H9 (cell line): ENCODE measurements at regions not wholly inside any gene's neighbourhood (a gene's known extent, or its start where the extent isn't known, plus 50 kb on each side); places are given as distances from the start of the nearest gene placed in this dataset.

ENCODE experiments used
- DNase-seq: peaks from one replicate; pipeline ENCODE4 v3.0.0-alpha.2; 2017
- H2AFZ ChIP-seq: one replicate; pipeline ENCODE4 v1.6.1; 2013; ENCODE audit warnings: mild to moderate bottlenecking, low read length, control low read depth, moderate library complexity
- H2AK5ac ChIP-seq: 2 replicates; pipeline ENCODE4 v1.6.1; 2013; ENCODE audit warnings: low read length, control low read depth, mixed read lengths; ENCODE audit not compliant: insufficient read length
- H2BK120ac ChIP-seq: one replicate; pipeline ENCODE4 v1.6.1; 2013; ENCODE audit warnings: low read depth, mild to moderate bottlenecking, low read length, control low read depth, inconsistent platforms; ENCODE audit not compliant: poor library complexity, severe bottlenecking
- H2BK12ac ChIP-seq: 2 replicates; pipeline ENCODE4 v1.6.1; 2013; ENCODE audit warnings: low read length, control low read depth, mixed read lengths, low read depth; ENCODE audit not compliant: insufficient read length
- H2BK15ac ChIP-seq: 2 replicates; pipeline ENCODE4 v1.6.1; 2013; ENCODE audit warnings: low read depth, low read length, control low read depth
- H2BK20ac ChIP-seq: one replicate; pipeline ENCODE4 v1.6.1; 2013; ENCODE audit warnings: low read depth, mild to moderate bottlenecking, low read length, control low read depth, inconsistent platforms; ENCODE audit not compliant: poor library complexity, severe bottlenecking
- H2BK5ac ChIP-seq: 2 replicates; pipeline ENCODE4 v1.6.1; 2013; ENCODE audit warnings: low read length, control low read depth, mixed read lengths; ENCODE audit not compliant: insufficient read length
- H3K14ac ChIP-seq: 2 replicates; pipeline ENCODE4 v1.6.1; 2013; ENCODE audit warnings: low read length, control low read depth; ENCODE audit not compliant: insufficient read depth
- H3K18ac ChIP-seq: 2 replicates; pipeline ENCODE4 v1.6.1; 2013; ENCODE audit warnings: low read depth, mild to moderate bottlenecking, mixed read lengths, low read length, control low read depth; ENCODE audit not compliant: insufficient read length
- H3K23ac ChIP-seq: 2 replicates; pipeline ENCODE4 v1.6.1; 2013; ENCODE audit warnings: low read length, control low read depth, mixed read lengths, low read depth; ENCODE audit not compliant: insufficient read length
- H3K23me2 ChIP-seq: 2 replicates; pipeline ENCODE4 v1.6.1; 2013; ENCODE audit warnings: low read depth, mild to moderate bottlenecking, mixed read lengths, low read length, control low read depth; ENCODE audit not compliant: insufficient read length, poor library complexity, severe bottlenecking
- H3K27ac ChIP-seq: 2 replicates; pipeline ENCODE4 v1.5.1; 2013; ENCODE audit warnings: low read length, control low read depth, mixed read lengths, low read depth; ENCODE audit not compliant: insufficient read length
- H3K27me3 ChIP-seq: 2 replicates; pipeline ENCODE4 v1.6.1; 2013; ENCODE audit warnings: low read length, control low read depth, inconsistent platforms; ENCODE audit not compliant: insufficient read depth
- H3K4ac ChIP-seq: 2 replicates; pipeline ENCODE4 v1.6.1; 2013; ENCODE audit warnings: low read depth, mild to moderate bottlenecking, control low read depth, inconsistent platforms, low read length, moderate library complexity
- H3K4me1 ChIP-seq: 2 replicates; pipeline ENCODE4 v1.6.1; 2013; ENCODE audit warnings: low read length, control low read depth, inconsistent platforms; ENCODE audit not compliant: insufficient read depth
- H3K4me2 ChIP-seq: 2 replicates; pipeline ENCODE4 v1.6.1; 2013; ENCODE audit warnings: low read length, control low read depth, mixed read lengths; ENCODE audit not compliant: insufficient read length, insufficient read depth
- H3K56ac ChIP-seq: 2 replicates; pipeline ENCODE4 v1.6.1; 2013; ENCODE audit warnings: low read depth, mild to moderate bottlenecking, mixed read lengths, low read length, control low read depth; ENCODE audit not compliant: insufficient read length
- H3K79me1 ChIP-seq: 2 replicates; pipeline ENCODE4 v1.6.1; 2013; ENCODE audit warnings: low read depth, mild to moderate bottlenecking, moderate library complexity, low read length, control low read depth, inconsistent platforms; ENCODE audit not compliant: insufficient read depth, poor library complexity, severe bottlenecking
- H3K79me2 ChIP-seq: 2 replicates; pipeline ENCODE4 v1.6.1; 2013; ENCODE audit warnings: low read length, control low read depth, inconsistent platforms; ENCODE audit not compliant: insufficient read depth
- H3K9ac ChIP-seq: 2 replicates; pipeline ENCODE4 v1.6.1; 2013; ENCODE audit warnings: low read length, control low read depth, mixed read lengths; ENCODE audit not compliant: insufficient read length; ENCODE audit errors: extremely low read depth
- H3K9me3 ChIP-seq: one replicate; pipeline ENCODE4 v1.6.1; 2013; ENCODE audit warnings: low read depth, low read length, inconsistent platforms; ENCODE audit not compliant: control insufficient read depth
- H3T11ph ChIP-seq: one replicate; pipeline ENCODE4 v1.6.1; 2013; ENCODE audit warnings: mild to moderate bottlenecking, low read length, control low read depth, inconsistent platforms
- H4K20me1 ChIP-seq: one replicate; pipeline ENCODE4 v1.6.1; 2013; ENCODE audit not compliant: control insufficient read depth, insufficient read length, insufficient read depth
- H4K5ac ChIP-seq: 2 replicates; pipeline ENCODE4 v1.6.1; 2013; ENCODE audit warnings: low read depth, mild to moderate bottlenecking, mixed read lengths, low read length, control low read depth; ENCODE audit not compliant: insufficient read length
- H4K8ac ChIP-seq: replicated peaks from 2 replicates; pipeline ENCODE4 v1.6.1; 2013; ENCODE audit warnings: low read length, control low read depth, mixed read lengths, low read depth; ENCODE audit not compliant: insufficient read length
- H4K91ac ChIP-seq: 2 replicates; pipeline ENCODE4 v1.6.1; 2013; ENCODE audit warnings: low read depth, mild to moderate bottlenecking, moderate library complexity, mixed read lengths, low read length, control low read depth; ENCODE audit not compliant: insufficient read length
- H3K27ac Mint-ChIP-seq, 3 experiments: 2 replicates in 2 of 3; 3 replicates in 1 of 3; pipeline ENCODE4 v1.8.0; 2020 to 2021; ENCODE audit warnings: mixed read lengths in 3 of 3, mild to moderate bottlenecking in 1 of 3, moderate library complexity in 1 of 3
- H3K27me3 Mint-ChIP-seq: 2 replicates; pipeline ENCODE4 v1.8.0; 2021; ENCODE audit warnings: low read depth, mild to moderate bottlenecking, moderate library complexity, mixed read lengths
- H3K36me3 Mint-ChIP-seq, 3 experiments: 2 replicates in 2 of 3; 3 replicates in 1 of 3; pipeline ENCODE4 v1.8.0; 2020 to 2021; ENCODE audit warnings: low read depth in 3 of 3, mixed read lengths in 3 of 3; ENCODE audit not compliant: insufficient read depth in 1 of 3
- H3K4me1 Mint-ChIP-seq, 2 experiments: 2 replicates each; pipeline ENCODE4 v1.8.0; 2020; ENCODE audit warnings: mixed read lengths in 2 of 2
- H3K4me3 Mint-ChIP-seq, 2 experiments: 2 replicates in 1 of 2; 3 replicates in 1 of 2; pipeline ENCODE4 v1.8.0; 2020 to 2021; ENCODE audit warnings: mild to moderate bottlenecking in 2 of 2, mixed read lengths in 2 of 2, moderate library complexity in 1 of 2
- H3K9me3 Mint-ChIP-seq, 2 experiments: 2 replicates in 1 of 2; 3 replicates in 1 of 2; pipeline ENCODE4 v1.8.0; 2020; ENCODE audit warnings: mild to moderate bottlenecking in 2 of 2, mixed read lengths in 2 of 2, moderate library complexity in 1 of 2
- CTCF ChIP-seq: fragments of 200-600 bp; sonication (generic); conservative IDR thresholded peaks from 3 replicates; pipeline ENCODE4 v1.8.0; 2021; ENCODE audit warnings: antibody characterized with exemption, mild to moderate bottlenecking
- WGBS: extraction: QIAGEN DNeasy Blood & Tissue Kit; methylation state at CpG from one replicate; pipeline ENCODE4 v1.1.7; 2013; ENCODE audit warnings: missing lambda C conversion rate, low lambda C conversion rate, mixed read lengths; ENCODE audit not compliant: insufficient read length; ENCODE audit errors: extremely low coverage; 5-methylcytosine and 5-hydroxymethylcytosine counted together

GRCh38 chr3:56930706-56931105, 129.0 kb upstream of the ARHGEF3 start:
- no peak overlapping the region for H3K4ac ChIP-seq
- H2BK15ac ChIP-seq = no peak overlapping the region
- H4K91ac ChIP-seq = no peak overlapping the region
- no peak overlapping the region for H2AK5ac ChIP-seq
- no peak overlapping the region for H3K4me2 ChIP-seq
- no peak overlapping the region for H4K5ac ChIP-seq
- H2AFZ ChIP-seq = no peak overlapping the region
- no peak overlapping the region for H2BK5ac ChIP-seq
- TF ChIP-seq CTCF = no peak
- H3K27ac Mint-ChIP-seq = no peak overlapping the region
- H3K27me3 ChIP-seq = no peaks in the 10 kb centered on the region
- no peaks in the 10 kb centered on the region for H3K27me3 Mint-ChIP-seq
- H4K20me1 ChIP-seq = no peaks in the 10 kb centered on the region
- H3K9me3 Mint-ChIP-seq = peaks cover 5 to 6% of the 10 kb centered on the region in 2 experiments; a peak in 4 of 5 replicates
- H3K36me3 Mint-ChIP-seq = peaks cover 0 to 5% (median 3%) of the 10 kb centered on the region in 3 experiments; a peak in 5 of 7 replicates
- H3K9ac ChIP-seq = no peak overlapping the region
- no CpG with 5 or more reads among the region's 5 CpGs for WGBS
- no peaks in the 10 kb centered on the region for H3K9me3 ChIP-seq
- H2BK12ac ChIP-seq = no peak overlapping the region
- no peak overlapping the region for H4K8ac ChIP-seq
- no peak overlapping the region for H3K18ac ChIP-seq
- no peak overlapping the region for H2BK20ac ChIP-seq
- no peak overlapping the region for H3K23ac ChIP-seq
- no peaks in the 10 kb centered on the region for H3K79me2 ChIP-seq
- no peaks in the 10 kb centered on the region for H3K23me2 ChIP-seq
- no peak for DNase-seq
- H3K14ac ChIP-seq = no peak overlapping the region
- no peak overlapping the region for H3T11ph ChIP-seq
- H3K56ac ChIP-seq = no peak overlapping the region
- H3K4me1 Mint-ChIP-seq = peaks cover 19 to 20% of the 10 kb centered on the region in 2 experiments
- H3K4me3 Mint-ChIP-seq = no peak overlapping the region
- H3K79me1 ChIP-seq = no peaks in the 10 kb centered on the region
- no peak overlapping the region for H3K27ac ChIP-seq
- peaks cover 4% of the 10 kb centered on the region; the same call in 1 of the 2 replicates for H3K4me1 ChIP-seq
- H2BK120ac ChIP-seq = no peak overlapping the region
